ENCODE measurements at regions not wholly inside any gene's neighbourhood (a gene's known extent, or its start where the extent isn't known, plus 50 kb on each side); places are given as distances from the start of the nearest gene placed in this dataset.

- TF ChIP-seq CTCF (conservative IDR thresholded peaks at IDR 0.05) = no peak
- TF ChIP-seq ZFX (IDR thresholded peaks at IDR 0.05) = no peak
Measured at GRCh38 chr10:43825984-43826383, 177.3 kb upstream of the ZNF32 start.
